ENCODE measurements at regions not wholly inside any gene's neighbourhood (a gene's known extent, or its start where the extent isn't known, plus 50 kb on each side); places are given as distances from the start of the nearest gene placed in this dataset.
"Not testable (repeated sequence)": the region's sequence is repeated elsewhere in the genome, so short reads cannot be mapped to it uniquely, and the experiment has no call there.

DNA sequence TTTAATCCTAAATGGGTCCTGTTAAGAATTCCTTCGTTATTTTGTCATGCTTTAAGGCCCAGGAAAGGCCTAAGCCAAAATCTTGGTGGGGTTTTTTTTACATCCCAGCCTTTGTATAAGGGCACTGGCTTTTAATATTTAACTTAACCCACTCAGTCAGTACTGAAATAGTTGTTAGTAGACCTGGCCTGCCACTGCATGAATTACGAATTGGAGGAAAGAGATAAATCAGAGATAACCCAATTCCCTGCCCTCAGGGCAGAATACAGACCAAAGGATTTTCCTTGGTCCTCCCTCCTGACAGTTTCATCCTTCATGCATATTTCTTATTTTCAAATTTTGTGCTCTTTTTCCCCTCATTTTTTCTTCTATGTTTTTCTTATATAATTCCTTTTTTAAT, 193.0 kb downstream of the FASLG start:
- ChIA-PET CTCF (no interaction called here), POLR2A (no interaction called here)
- Histone ChIP-seq H2AFZ (ENCODE audit: low read depth) (0 out of 2 replicates have a peak overlapping the region, but pooled peaks have one; percentile 69), H3F3A (replicated peaks; ENCODE audit: insufficient read depth) (no peaks in the 10 kb centered on the region), H3K4me1 (ENCODE audit: control insufficient read depth in 1 of 2, insufficient read depth in 2 of 2, low read depth in 1 of 2, low read length in 1 of 2) (peaks cover 0 to 3% of the 10 kb centered on the region in 2 experiments; a peak in 2 of 4 replicates), H3K36me3 (replicated peaks in 1 of 2; ENCODE audit: control insufficient read depth in 1 of 2, insufficient read depth in 2 of 2, low read length in 1 of 2) (peaks cover 0 to under 1% of the 10 kb centered on the region in 2 experiments), H3K4me3 (ENCODE audit: low read depth in 2 of 2, low read length in 1 of 2) (no peak overlapping the region), H3K9ac (no peak overlapping the region), H3K27me3 (ENCODE audit: insufficient read depth) (no peaks in the 10 kb centered on the region), H4K20me1 (ENCODE audit: insufficient read depth) (no peaks in the 10 kb centered on the region), H3K79me2 (ENCODE audit: insufficient read depth) (no peaks in the 10 kb centered on the region), H3K9me2 (no peaks in the 10 kb centered on the region), H3K9me3 (no peaks in the 10 kb centered on the region), H3K27ac (ENCODE audit: low read depth in 2 of 2, low read length in 1 of 2) (peak overlapping the region in 1 of 2 experiments; percentile 22; a peak in 1 of 4 replicates), H3K4me2 (no peak overlapping the region)
- TF ChIP-seq MXI1 (IDR thresholded peaks at IDR 0.05; ENCODE audit: low read depth, low read length) (no peak), REST (IDR thresholded peaks at IDR 0.05; ENCODE audit: low read depth, low read length) (no peak), GATA2 (CRISPR knock-in tag; IDR thresholded peaks at IDR 0.05) (no peak), NFIC (IDR thresholded peaks at IDR 0.05; ENCODE audit: borderline replicate concordance) (no peak), RAD21 (IDR thresholded peaks at IDR 0.05; ENCODE audit: low read length) (no peak), POLR2AphosphoS5 (IDR thresholded peaks at IDR 0.05; ENCODE audit: low read depth, low read length) (no peak)
- TF ChIP-seq, protein P1, sequence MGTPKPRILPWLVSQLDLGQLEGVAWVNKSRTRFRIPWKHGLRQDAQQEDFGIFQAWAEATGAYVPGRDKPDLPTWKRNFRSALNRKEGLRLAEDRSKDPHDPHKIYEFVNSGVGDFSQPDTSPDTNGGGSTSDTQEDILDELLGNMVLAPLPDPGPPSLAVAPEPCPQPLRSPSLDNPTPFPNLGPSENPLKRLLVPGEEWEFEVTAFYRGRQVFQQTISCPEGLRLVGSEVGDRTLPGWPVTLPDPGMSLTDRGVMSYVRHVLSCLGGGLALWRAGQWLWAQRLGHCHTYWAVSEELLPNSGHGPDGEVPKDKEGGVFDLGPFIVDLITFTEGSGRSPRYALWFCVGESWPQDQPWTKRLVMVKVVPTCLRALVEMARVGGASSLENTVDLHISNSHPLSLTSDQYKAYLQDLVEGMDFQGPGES (IDR thresholded peaks at IDR 0.05; ENCODE audit: low read depth, low read length) = no peak
- DNase-seq = no peak
- 66% methylated on average over 2 of the region's 2 CpGs for WGBS (ENCODE audit: low lambda C conversion rate)

DNA sequence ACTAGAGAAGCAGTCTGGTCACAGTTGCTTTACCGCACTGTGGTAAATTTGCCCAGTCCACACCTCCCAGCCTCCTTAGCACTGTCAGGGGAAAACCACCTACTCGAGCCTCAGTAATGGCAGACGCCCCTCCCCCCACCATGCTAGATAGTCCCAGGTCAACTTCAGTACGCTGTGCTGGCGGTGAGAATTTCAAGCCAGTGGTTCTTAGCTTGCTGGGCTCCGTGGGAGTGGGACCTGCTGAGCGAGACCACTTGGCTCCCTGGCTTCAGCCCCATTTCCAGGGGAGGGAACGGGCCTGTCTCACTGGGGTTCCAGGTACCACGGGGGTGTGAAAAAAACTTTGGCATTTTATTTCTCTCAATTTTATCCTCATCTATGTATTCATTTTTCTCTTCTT, 194.8 kb downstream of the TNFSF18 start:
- H3K4me1 ChIP-seq (ENCODE audit: control insufficient read depth in 1 of 2, insufficient read depth in 2 of 2, low read depth in 1 of 2, low read length in 1 of 2); H2AFZ ChIP-seq (ENCODE audit: low read depth); H3K36me3 ChIP-seq (replicated peaks in 1 of 2; ENCODE audit: control insufficient read depth in 1 of 2, insufficient read depth in 2 of 2, low read length in 1 of 2); H3K9ac ChIP-seq; CTCF ChIA-PET; POLR2A ChIA-PET; H3K27ac ChIP-seq (ENCODE audit: low read depth in 2 of 2, low read length in 1 of 2); H3K9me2 ChIP-seq; H3K4me3 ChIP-seq (ENCODE audit: low read depth in 2 of 2, low read length in 1 of 2); H3K79me2 ChIP-seq (ENCODE audit: insufficient read depth); DNase-seq; H4K20me1 ChIP-seq (ENCODE audit: insufficient read depth); H3K27me3 ChIP-seq (ENCODE audit: insufficient read depth); H3K4me2 ChIP-seq; H3K9me3 ChIP-seq; H3F3A ChIP-seq (replicated peaks; ENCODE audit: insufficient read depth): not testable (repeated sequence)
- 67% methylated on average over 5 of the region's 9 CpGs for WGBS (ENCODE audit: low lambda C conversion rate)

GRCh38 chr1:172863031-172863430, 187.7 kb downstream of the TNFSF18 start:
- H3F3A ChIP-seq (replicated peaks; ENCODE audit: insufficient read depth) = peaks cover 10% of the 10 kb centered on the region
- H3K79me2 ChIP-seq (ENCODE audit: insufficient read depth) = no peaks in the 10 kb centered on the region
- CTCF ChIA-PET = no interaction called here
- H3K4me2 ChIP-seq = no peak overlapping the region
- H4K20me1 ChIP-seq (ENCODE audit: insufficient read depth) = no peaks in the 10 kb centered on the region
- 92% methylated on average over 2 of the region's 2 CpGs for WGBS (ENCODE audit: low lambda C conversion rate)
- H3K9me2 ChIP-seq = no peaks in the 10 kb centered on the region
- no peak overlapping the region for H3K4me3 ChIP-seq (ENCODE audit: low read depth in 2 of 2, low read length in 1 of 2)
- no peaks in the 10 kb centered on the region for H3K9me3 ChIP-seq
- DNase-seq = no peak
- no peak overlapping the region for H3K27ac ChIP-seq (ENCODE audit: low read depth in 2 of 2, low read length in 1 of 2)
- H3K36me3 ChIP-seq (replicated peaks in 1 of 2; ENCODE audit: control insufficient read depth in 1 of 2, insufficient read depth in 2 of 2, low read length in 1 of 2) = no peaks in the 10 kb centered on the region
- no peaks in the 10 kb centered on the region for H3K27me3 ChIP-seq (ENCODE audit: insufficient read depth)
- H2AFZ ChIP-seq (ENCODE audit: low read depth) = no peak overlapping the region
- POLR2A ChIA-PET = no interaction called here
- no peaks in the 10 kb centered on the region for H3K4me1 ChIP-seq (ENCODE audit: control insufficient read depth in 1 of 2, insufficient read depth in 2 of 2, low read depth in 1 of 2, low read length in 1 of 2)
- H3K9ac ChIP-seq = no peak overlapping the region
- TF ChIP-seq GABPA (IDR thresholded peaks at IDR 0.05; ENCODE audit: low read depth) (no peak), TAF1 (IDR thresholded peaks at IDR 0.05; ENCODE audit: borderline replicate concordance, low read depth, low read length) (no peak), ELF1 (IDR thresholded peaks at IDR 0.05) (no peak), FOXM1 (IDR thresholded peaks at IDR 0.05; ENCODE audit: low read depth) (no peak), EP300 (IDR thresholded peaks at IDR 0.05; ENCODE audit: borderline replicate concordance in 1 of 2, low read depth in 1 of 2, low read length in 1 of 2) (no peak), GATA2 (CRISPR knock-in tag; IDR thresholded peaks at IDR 0.05) (no peak), JUND (IDR thresholded peaks at IDR 0.05) (no peak), SMC3 (IDR thresholded peaks at IDR 0.05; ENCODE audit: low read depth, low read length) (no peak), RXRA (IDR thresholded peaks at IDR 0.05; ENCODE audit: borderline replicate concordance, low read depth) (no peak), NRF1 (IDR thresholded peaks at IDR 0.05; ENCODE audit: low read depth, low read length) (no peak), MXI1 (IDR thresholded peaks at IDR 0.05; ENCODE audit: low read depth, low read length) (no peak), MEF2A (IDR thresholded peaks at IDR 0.05; ENCODE audit: borderline replicate concordance, low read depth) (no peak)
- TF ChIP-seq, protein P1 (IDR thresholded peaks at IDR 0.05; ENCODE audit: low read depth, low read length) = no peak
- TF ChIP-seq, protein P2, sequence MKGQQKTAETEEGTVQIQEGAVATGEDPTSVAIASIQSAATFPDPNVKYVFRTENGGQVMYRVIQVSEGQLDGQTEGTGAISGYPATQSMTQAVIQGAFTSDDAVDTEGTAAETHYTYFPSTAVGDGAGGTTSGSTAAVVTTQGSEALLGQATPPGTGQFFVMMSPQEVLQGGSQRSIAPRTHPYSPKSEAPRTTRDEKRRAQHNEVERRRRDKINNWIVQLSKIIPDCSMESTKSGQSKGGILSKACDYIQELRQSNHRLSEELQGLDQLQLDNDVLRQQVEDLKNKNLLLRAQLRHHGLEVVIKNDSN (IDR thresholded peaks at IDR 0.05; ENCODE audit: borderline replicate concordance, low read depth) = no peak

Measured in SK-N-SH (cell line).